NT2/D1 (cell line): ENCODE measurements at regions not wholly inside any gene's neighbourhood (a gene's known extent, or its start where the extent isn't known, plus 50 kb on each side); places are given as distances from the start of the nearest gene placed in this dataset.

ENCODE experiments used
- DNase-seq: peaks from one replicate; pipeline ENCODE4 v3.0.0-alpha.2; 2011; ENCODE audit warnings: low read depth, low spot score
- H3K27me3 ChIP-seq: 2 replicates; pipeline ENCODE4 v1.6.0; 2011; ENCODE audit warnings: mild to moderate bottlenecking; ENCODE audit not compliant: insufficient read length, insufficient read depth
- H3K36me3 ChIP-seq: 2 replicates; pipeline ENCODE4 v1.6.1; 2011; ENCODE audit warnings: mild to moderate bottlenecking, low read length, mixed read lengths; ENCODE audit not compliant: insufficient read depth, insufficient read length
- H3K4me1 ChIP-seq: 2 replicates; pipeline ENCODE4 v1.5.1; 2011; ENCODE audit not compliant: insufficient read depth, insufficient read length
- H3K4me3 ChIP-seq: 2 replicates; pipeline ENCODE4 v1.5.1; 2011; ENCODE audit warnings: low read depth; ENCODE audit not compliant: insufficient read length
- H3K9ac ChIP-seq: 2 replicates; pipeline ENCODE4 v1.6.0; 2011; ENCODE audit warnings: low read depth; ENCODE audit not compliant: insufficient read length
- H3K9me3 ChIP-seq: 2 replicates; pipeline ENCODE4 v1.5.1; 2011; ENCODE audit warnings: mild to moderate bottlenecking, low read length; ENCODE audit not compliant: insufficient read depth
- SUZ12 ChIP-seq: IDR thresholded peaks from 2 replicates; pipeline ENCODE4 v1.6.1; 2011; ENCODE audit not compliant: insufficient read length, insufficient read depth; ENCODE audit errors: extremely low read depth
- YY1 ChIP-seq: IDR thresholded peaks from 2 replicates; pipeline ENCODE4 v1.6.1; 2011; ENCODE audit not compliant: insufficient read length, insufficient read depth
- ZNF274 ChIP-seq: IDR thresholded peaks from 2 replicates; pipeline ENCODE4 v1.6.1; 2011; ENCODE audit warnings: mild to moderate bottlenecking, low read depth, low read length

DNA sequence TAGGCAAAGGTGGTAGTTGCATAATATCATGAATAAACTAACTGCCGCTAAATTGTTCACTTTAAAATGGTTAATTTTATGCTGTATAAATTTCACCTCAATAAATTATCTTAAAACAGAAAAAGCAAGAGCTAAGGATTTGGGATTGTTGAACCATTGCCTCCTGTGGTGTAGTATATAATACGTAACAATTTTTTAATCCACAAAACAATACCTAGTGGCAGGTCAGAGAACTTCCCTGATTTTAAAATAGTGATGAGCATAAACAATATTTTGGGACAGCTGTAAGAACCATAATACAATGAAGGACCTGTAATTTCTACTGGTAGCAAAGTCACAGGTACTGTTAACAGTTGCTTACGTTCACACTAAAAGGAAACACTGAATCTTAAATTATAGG is 161.9 kb upstream of the PRNP start:
- Histone ChIP-seq H3K9me3 (no peaks in the 10 kb centered on the region), H3K36me3 (no peaks in the 10 kb centered on the region), H3K9ac (no peak overlapping the region), H3K4me1 (no peaks in the 10 kb centered on the region), H3K4me3 (no peak overlapping the region), H3K27me3 (no peaks in the 10 kb centered on the region)
- TF ChIP-seq YY1 = no peak
- TF ChIP-seq ZNF274 = no peak
- no peak for TF ChIP-seq SUZ12
- DNase-seq = no peak

GRCh38 chr20:4522310-4522709 is 163.9 kb upstream of the PRNP start:
- Histone ChIP-seq H3K9ac (no peak overlapping the region), H3K4me1 (no peaks in the 10 kb centered on the region), H3K36me3 (no peaks in the 10 kb centered on the region), H3K27me3 (no peaks in the 10 kb centered on the region), H3K4me3 (no peak overlapping the region), H3K9me3 (no peaks in the 10 kb centered on the region)
- DNase-seq = no peak
- TF ChIP-seq SUZ12 (no peak), YY1 (no peak), ZNF274 (no peak)

- no peak overlapping the region for H3K4me3 ChIP-seq
- H3K4me1 ChIP-seq = no peaks in the 10 kb centered on the region
- no peak overlapping the region for H3K9ac ChIP-seq
- H3K9me3 ChIP-seq = no peaks in the 10 kb centered on the region
- no peaks in the 10 kb centered on the region for H3K27me3 ChIP-seq
- no peak for DNase-seq
- H3K36me3 ChIP-seq = no peaks in the 10 kb centered on the region
- TF ChIP-seq YY1 = no peak
- TF ChIP-seq SUZ12 = no peak
- TF ChIP-seq ZNF274 = no peak
Observed at GRCh38 chr20:4521170-4521968, 164.9 kb upstream of the PRNP start.

GRCh38 chr20:4519534-4519933 is 166.7 kb upstream of the PRNP start:
- Histone ChIP-seq H3K4me3 (no peak overlapping the region), H3K9ac (no peak overlapping the region), H3K4me1 (no peaks in the 10 kb centered on the region), H3K36me3 (no peaks in the 10 kb centered on the region), H3K9me3 (no peaks in the 10 kb centered on the region), H3K27me3 (no peaks in the 10 kb centered on the region)
- DNase-seq = no peak
- TF ChIP-seq ZNF274 (no peak), SUZ12 (no peak), YY1 (no peak)

- Histone ChIP-seq H3K4me1 (no peaks in the 10 kb centered on the region), H3K9ac (no peak overlapping the region), H3K9me3 (no peaks in the 10 kb centered on the region), H3K27me3 (no peaks in the 10 kb centered on the region), H3K36me3 (no peaks in the 10 kb centered on the region), H3K4me3 (no peak overlapping the region)
- no peak for DNase-seq
- TF ChIP-seq ZNF274 (no peak), SUZ12 (no peak), YY1 (no peak)
Observed at GRCh38 chr20:4516876-4517275, 169.4 kb upstream of the PRNP start.

GRCh38 chr20:4513720-4514119 is 172.5 kb upstream of the PRNP start:
- H3K4me1 ChIP-seq = no peaks in the 10 kb centered on the region
- no peaks in the 10 kb centered on the region for H3K27me3 ChIP-seq
- peaks cover 11% of the 10 kb centered on the region for H3K9me3 ChIP-seq
- DNase-seq = no peak
- no peak overlapping the region for H3K4me3 ChIP-seq
- no peak overlapping the region for H3K9ac ChIP-seq
- TF ChIP-seq SUZ12 = no peak
- no peak for TF ChIP-seq YY1
- TF ChIP-seq ZNF274 = no peak
- no peaks in the 10 kb centered on the region for H3K36me3 ChIP-seq

GRCh38 chr20:4512891-4513550 is 173.2 kb upstream of the PRNP start:
- TF ChIP-seq SUZ12 = no peak
- TF ChIP-seq ZNF274 = no peak
- TF ChIP-seq YY1 = no peak
- H3K9ac ChIP-seq = no peak overlapping the region
- no peak for DNase-seq
- peaks cover 11% of the 10 kb centered on the region for H3K9me3 ChIP-seq
- H3K4me3 ChIP-seq = no peak overlapping the region
- H3K27me3 ChIP-seq = no peaks in the 10 kb centered on the region
- H3K4me1 ChIP-seq = no peaks in the 10 kb centered on the region
- no peaks in the 10 kb centered on the region for H3K36me3 ChIP-seq
